ENCODE measurements at regions not wholly inside any gene's neighbourhood (a gene's known extent, or its start where the extent isn't known, plus 50 kb on each side); places are given as distances from the start of the nearest gene placed in this dataset.

GRCh38 chr4:125481334-125482045 lies 166.7 kb downstream of the FAT4 start:
- Mint-ChIP-seq H3K27ac (ENCODE audit: unreplicated experiment) (no peak overlapping the region), H3K4me3 (no peak overlapping the region), H3K36me3 (ENCODE audit: low read depth) (peaks cover 2% of the 10 kb centered on the region), H3K4me1 (no peaks in the 10 kb centered on the region), H3K9me3 (no peaks in the 10 kb centered on the region), H3K27me3 (ENCODE audit: low read depth) (no peaks in the 10 kb centered on the region)
- TF ChIP-seq CTCF (conservative IDR thresholded peaks at IDR 0.05): no peak
- DNase-seq (ENCODE audit: low read depth, low spot score): no peak

DNA sequence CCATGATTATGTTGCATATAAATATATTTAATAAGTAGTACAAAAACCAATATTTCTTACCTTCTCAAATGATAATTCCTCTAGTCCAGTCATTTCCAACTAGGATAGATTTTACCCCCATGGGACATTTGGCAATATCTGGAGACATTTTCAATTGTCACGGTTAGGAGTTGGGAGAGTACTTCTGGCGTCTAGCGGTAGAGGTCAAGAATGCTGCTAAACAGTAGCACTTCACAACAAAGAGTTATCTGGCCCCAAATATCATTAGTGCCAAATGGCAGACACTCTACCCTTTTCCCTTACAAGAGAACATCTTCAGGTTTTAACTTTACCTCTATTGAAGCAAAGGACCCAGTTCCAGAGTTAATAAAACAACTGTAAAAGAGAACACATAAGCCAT lies 168.1 kb downstream of the FAT4 start:
- Mint-ChIP-seq H3K27me3 (ENCODE audit: low read depth) (no peaks in the 10 kb centered on the region), H3K27ac (ENCODE audit: unreplicated experiment) (no peak overlapping the region), H3K36me3 (ENCODE audit: low read depth) (peaks cover 3% of the 10 kb centered on the region), H3K4me1 (no peaks in the 10 kb centered on the region), H3K4me3 (no peak overlapping the region), H3K9me3 (no peaks in the 10 kb centered on the region)
- no peak for TF ChIP-seq CTCF (conservative IDR thresholded peaks at IDR 0.05)
- no peak for DNase-seq (ENCODE audit: low read depth, low spot score)

DNA sequence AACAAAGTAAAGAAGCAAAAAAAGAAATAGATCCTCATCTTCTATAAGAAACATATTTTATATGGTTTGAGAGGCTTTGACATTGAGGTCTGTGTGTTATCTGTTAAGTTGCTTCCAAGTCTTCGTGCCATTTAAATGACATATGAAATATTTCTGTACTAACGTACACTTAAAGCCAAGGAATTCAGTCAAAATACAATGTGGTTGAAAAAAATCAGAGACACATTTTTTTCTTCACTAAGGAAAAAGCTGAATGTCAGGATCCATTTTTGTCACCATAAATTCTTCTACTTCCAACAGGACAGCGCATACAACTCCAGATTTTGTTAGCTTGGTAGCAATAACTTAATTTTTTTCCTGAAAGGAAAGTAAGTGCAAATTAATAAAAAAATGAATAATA lies 168.5 kb downstream of the FAT4 start:
- H3K36me3 Mint-ChIP-seq (ENCODE audit: low read depth): peaks cover 7% of the 10 kb centered on the region
- H3K27me3 Mint-ChIP-seq (ENCODE audit: low read depth): no peaks in the 10 kb centered on the region
- no peak overlapping the region for H3K4me3 Mint-ChIP-seq
- H3K4me1 Mint-ChIP-seq: no peaks in the 10 kb centered on the region
- no peak for DNase-seq (ENCODE audit: low read depth, low spot score)
- H3K9me3 Mint-ChIP-seq: no peaks in the 10 kb centered on the region
- TF ChIP-seq CTCF (conservative IDR thresholded peaks at IDR 0.05): no peak
- no peak overlapping the region for H3K27ac Mint-ChIP-seq (ENCODE audit: unreplicated experiment)

DNA sequence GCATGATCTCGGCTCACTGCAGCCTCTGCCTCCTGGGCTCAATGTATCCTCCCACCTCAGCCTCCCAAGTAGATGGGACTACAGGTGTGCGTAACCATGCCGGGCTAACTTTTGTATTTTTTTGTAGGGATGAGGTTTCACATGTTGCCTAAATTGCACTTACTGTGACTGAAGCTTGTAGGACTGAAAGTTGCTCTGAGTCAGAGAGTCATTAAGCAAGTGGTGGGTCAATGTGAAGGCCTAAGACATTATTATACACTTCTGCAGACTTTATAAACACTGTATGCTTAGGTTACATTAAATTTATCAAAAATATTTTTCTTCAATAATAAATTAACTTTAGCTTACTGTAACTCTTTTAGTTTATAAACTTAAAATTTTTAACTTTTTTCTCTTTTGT lies 170.2 kb downstream of the FAT4 start:
- H3K27me3 Mint-ChIP-seq (ENCODE audit: low read depth): no peaks in the 10 kb centered on the region
- no peak overlapping the region for H3K4me3 Mint-ChIP-seq
- no peak for TF ChIP-seq CTCF (conservative IDR thresholded peaks at IDR 0.05)
- H3K4me1 Mint-ChIP-seq: no peaks in the 10 kb centered on the region
- H3K36me3 Mint-ChIP-seq (ENCODE audit: low read depth): peaks cover 12% of the 10 kb centered on the region
- no peak overlapping the region for H3K27ac Mint-ChIP-seq (ENCODE audit: unreplicated experiment)
- H3K9me3 Mint-ChIP-seq: no peaks in the 10 kb centered on the region
- no peak for DNase-seq (ENCODE audit: low read depth, low spot score)

- Mint-ChIP-seq H3K4me3 (no peak overlapping the region), H3K36me3 (ENCODE audit: low read depth) (peaks cover 26% of the 10 kb centered on the region), H3K9me3 (no peaks in the 10 kb centered on the region), H3K4me1 (no peaks in the 10 kb centered on the region), H3K27ac (ENCODE audit: unreplicated experiment) (no peak overlapping the region), H3K27me3 (ENCODE audit: low read depth) (no peaks in the 10 kb centered on the region)
- no peak for TF ChIP-seq CTCF (conservative IDR thresholded peaks at IDR 0.05)
- no peak for DNase-seq (ENCODE audit: low read depth, low spot score)
Observed at GRCh38 chr4:125486351-125486750, 171.6 kb downstream of the FAT4 start.

Measured in neural crest cell (in vitro differentiated cells).